NCI-H460 (cell line): ENCODE measurements at regions not wholly inside any gene's neighbourhood (a gene's known extent, or its start where the extent isn't known, plus 50 kb on each side); places are given as distances from the start of the nearest gene placed in this dataset.
A peak's percentile ranks its signal among the peaks of the same experiment; 100 is the strongest.
"Not testable (repeated sequence)": the region's sequence is repeated elsewhere in the genome, so short reads cannot be mapped to it uniquely, and the experiment has no call there.

Source experiments
- DNase-seq: peaks from one replicate; pipeline ENCODE4 v3.0.0-alpha.2; 2016; ENCODE audit warnings: low read depth; ENCODE audit errors: extremely low read depth

- not testable (repeated sequence) for DNase-seq
Observed at GRCh38 chrX:84856791-84857190, 146.9 kb upstream of the APOOL start.

- not testable (repeated sequence) for DNase-seq
Observed at GRCh38 chrX:84858771-84859170, 144.9 kb upstream of the APOOL start.

GRCh38 chrX:84865113-84865512 lies 138.6 kb upstream of the APOOL start:
- no peak for DNase-seq

- DNase-seq = not testable (repeated sequence)
Observed at GRCh38 chrX:84870281-84870680, 133.4 kb upstream of the APOOL start.

GRCh38 chrX:84872160-84872771 lies 131.4 kb upstream of the APOOL start:
- not testable (repeated sequence) for DNase-seq

- no peak for DNase-seq
Observed at GRCh38 chrX:84873176-84873575, 130.5 kb upstream of the APOOL start.

GRCh38 chrX:84876876-84877275 lies 126.8 kb upstream of the APOOL start:
- no peak for DNase-seq

GRCh38 chrX:84893897-84894296 lies 109.8 kb upstream of the APOOL start:
- no peak for DNase-seq

- DNase-seq = peak; percentile 0
Observed at GRCh38 chrX:84907324-84907968, 96.2 kb upstream of the APOOL start.

- DNase-seq = no peak
Observed at GRCh38 chrX:84909151-84909550, 94.5 kb upstream of the APOOL start.

GRCh38 chrX:84924624-84925023 lies 79.1 kb upstream of the APOOL start:
- DNase-seq = no peak

GRCh38 chrX:84932814-84933213 lies 70.9 kb upstream of the APOOL start:
- no peak for DNase-seq

- no peak for DNase-seq
Observed at GRCh38 chrX:84933956-84934556, 69.6 kb upstream of the APOOL start.
